Mesendoderm (in vitro differentiated cells): ENCODE measurements at regions not wholly inside any gene's neighbourhood (a gene's known extent, or its start where the extent isn't known, plus 50 kb on each side); places are given as distances from the start of the nearest gene placed in this dataset.

Experiments used
- DNase-seq: peaks from one replicate; pipeline ENCODE4 v3.0.0; 2013
- H2AK5ac ChIP-seq: 2 replicates; pipeline ENCODE4 v1.6.1; 2013; ENCODE audit warnings: low read length, inconsistent platforms
- H2BK120ac ChIP-seq: 2 replicates; pipeline ENCODE4 v1.6.1; 2013; ENCODE audit warnings: low read depth, mild to moderate bottlenecking, low read length, moderate library complexity, mixed read lengths
- H2BK15ac ChIP-seq: replicated peaks from 2 replicates; pipeline ENCODE4 v1.6.1; 2013; ENCODE audit warnings: low read depth, mild to moderate bottlenecking, moderate library complexity
- H2BK5ac ChIP-seq: 2 replicates; pipeline ENCODE4 v1.6.1; 2013; ENCODE audit warnings: low read length, inconsistent platforms
- H3K18ac ChIP-seq: 2 replicates; pipeline ENCODE4 v1.6.1; 2013; ENCODE audit warnings: mild to moderate bottlenecking, low read length, mixed read lengths
- H3K23ac ChIP-seq: one replicate; pipeline ENCODE4 v1.6.1; 2013; ENCODE audit warnings: low read length
- H3K27ac ChIP-seq: 2 replicates; pipeline ENCODE4 v1.5.1; 2013; ENCODE audit warnings: low read depth, mild to moderate bottlenecking, inconsistent platforms, low read length, moderate library complexity
- H3K27me3 ChIP-seq: 2 replicates; pipeline ENCODE4 v1.6.1; 2013; ENCODE audit warnings: low read length, control low read depth, mild to moderate bottlenecking, inconsistent platforms; ENCODE audit not compliant: insufficient read depth, poor library complexity
- H3K36me3 ChIP-seq: 2 replicates; pipeline ENCODE4 v1.6.1; 2013; ENCODE audit warnings: low read length, inconsistent platforms; ENCODE audit not compliant: control insufficient read depth, insufficient read depth
- H3K4ac ChIP-seq: one replicate; pipeline ENCODE4 v1.6.1; 2013; ENCODE audit warnings: low read depth, mild to moderate bottlenecking, low read length, moderate library complexity
- H3K4me1 ChIP-seq: 2 replicates; pipeline ENCODE4 v1.6.1; 2013; ENCODE audit warnings: low read depth, low read length, inconsistent platforms; ENCODE audit not compliant: control insufficient read depth
- H3K4me2 ChIP-seq: 2 replicates; pipeline ENCODE4 v1.6.1; 2013; ENCODE audit warnings: low read length
- H3K4me3 ChIP-seq: 2 replicates; pipeline ENCODE4 v1.5.1; 2013; ENCODE audit warnings: mild to moderate bottlenecking, low read length
- H3K56ac ChIP-seq: one replicate; pipeline ENCODE4 v1.6.1; 2013; ENCODE audit warnings: low read length
- H3K79me1 ChIP-seq: 2 replicates; pipeline ENCODE4 v1.6.1; 2013; ENCODE audit warnings: low read length, inconsistent platforms
- H3K79me2 ChIP-seq: 2 replicates; pipeline ENCODE4 v1.6.1; 2013; ENCODE audit warnings: mild to moderate bottlenecking, low read length; ENCODE audit not compliant: control insufficient read depth, insufficient read depth
- H3K9ac ChIP-seq: 2 replicates; pipeline ENCODE4 v1.6.1; 2013; ENCODE audit warnings: low read length, inconsistent platforms
- H4K5ac ChIP-seq: one replicate; pipeline ENCODE4 v1.6.1; 2013; ENCODE audit warnings: low read length
- H4K8ac ChIP-seq: one replicate; pipeline ENCODE4 v1.6.1; 2013; ENCODE audit warnings: low read depth, mild to moderate bottlenecking, control low read depth, low read length, moderate library complexity
- WGBS: extraction: QIAGEN DNeasy Blood & Tissue Kit; methylation state at CpG from one replicate; pipeline ENCODE4 v1.1.7; 2013; ENCODE audit warnings: low lambda C conversion rate, missing lambda C conversion rate; ENCODE audit not compliant: insufficient coverage; ENCODE audit errors: extremely low coverage; 5-methylcytosine and 5-hydroxymethylcytosine counted together

GRCh38 chr14:62123961-62124360 is 361.7 kb downstream of the SNAPC1 start:
- H2BK120ac ChIP-seq: no peak overlapping the region
- H2AK5ac ChIP-seq: no peak overlapping the region
- H3K36me3 ChIP-seq: no peaks in the 10 kb centered on the region
- no peak overlapping the region for H3K18ac ChIP-seq
- H3K79me1 ChIP-seq: no peaks in the 10 kb centered on the region
- H3K9ac ChIP-seq: no peak overlapping the region
- no peak overlapping the region for H3K56ac ChIP-seq
- H2BK5ac ChIP-seq: no peak overlapping the region
- WGBS: no CpG with 5 or more reads among the region's 2 CpGs
- no peak for DNase-seq
- H3K23ac ChIP-seq: no peak overlapping the region
- H4K8ac ChIP-seq: no peak overlapping the region
- no peak overlapping the region for H2BK15ac ChIP-seq
- H3K27ac ChIP-seq: no peak overlapping the region
- H4K5ac ChIP-seq: no peak overlapping the region
- H3K27me3 ChIP-seq: no peaks in the 10 kb centered on the region
- H3K79me2 ChIP-seq: no peaks in the 10 kb centered on the region
- no peaks in the 10 kb centered on the region for H3K4me1 ChIP-seq
- no peak overlapping the region for H3K4me3 ChIP-seq
- H3K4ac ChIP-seq: no peak overlapping the region
- no peak overlapping the region for H3K4me2 ChIP-seq

GRCh38 chr14:62125793-62126192 is 363.6 kb downstream of the SNAPC1 start:
- Histone ChIP-seq H4K8ac (no peak overlapping the region), H3K4me2 (no peak overlapping the region), H3K4me3 (no peak overlapping the region), H3K79me2 (no peaks in the 10 kb centered on the region), H2AK5ac (no peak overlapping the region), H3K79me1 (no peaks in the 10 kb centered on the region), H3K4ac (no peak overlapping the region), H3K23ac (no peak overlapping the region), H3K36me3 (no peaks in the 10 kb centered on the region), H2BK15ac (no peak overlapping the region), H3K18ac (no peak overlapping the region), H3K27me3 (no peaks in the 10 kb centered on the region), H4K5ac (no peak overlapping the region), H3K27ac (no peak overlapping the region), H2BK120ac (no peak overlapping the region), H3K9ac (no peak overlapping the region), H2BK5ac (no peak overlapping the region), H3K4me1 (no peaks in the 10 kb centered on the region), H3K56ac (no peak overlapping the region)
- no peak for DNase-seq

- Histone ChIP-seq H3K36me3 (no peaks in the 10 kb centered on the region), H3K4ac (no peak overlapping the region), H3K56ac (no peak overlapping the region), H2BK120ac (no peak overlapping the region), H3K79me1 (no peaks in the 10 kb centered on the region), H3K27me3 (no peaks in the 10 kb centered on the region), H3K4me3 (no peak overlapping the region), H3K9ac (no peak overlapping the region), H3K18ac (no peak overlapping the region), H3K4me1 (no peaks in the 10 kb centered on the region), H2AK5ac (no peak overlapping the region), H2BK5ac (no peak overlapping the region), H3K79me2 (no peaks in the 10 kb centered on the region), H4K8ac (no peak overlapping the region), H3K4me2 (no peak overlapping the region), H3K27ac (no peak overlapping the region), H2BK15ac (no peak overlapping the region), H4K5ac (no peak overlapping the region), H3K23ac (no peak overlapping the region)
- WGBS: no CpG with 5 or more reads among the region's 7 CpGs
- peak; percentile 65 for DNase-seq
Measured at GRCh38 chr14:62126879-62127478, 364.8 kb downstream of the SNAPC1 start.

GRCh38 chr14:62130441-62130840 is 368.2 kb downstream of the SNAPC1 start:
- Histone ChIP-seq H3K4me2 (no peak overlapping the region), H3K56ac (no peak overlapping the region), H3K27ac (no peak overlapping the region), H3K79me2 (no peaks in the 10 kb centered on the region), H3K36me3 (no peaks in the 10 kb centered on the region), H3K4ac (no peak overlapping the region), H2AK5ac (no peak overlapping the region), H3K23ac (no peak overlapping the region), H3K79me1 (no peaks in the 10 kb centered on the region), H2BK120ac (no peak overlapping the region), H3K27me3 (no peaks in the 10 kb centered on the region), H3K4me1 (no peaks in the 10 kb centered on the region), H4K5ac (no peak overlapping the region), H3K18ac (no peak overlapping the region), H2BK5ac (no peak overlapping the region), H4K8ac (no peak overlapping the region), H3K4me3 (no peak overlapping the region), H3K9ac (no peak overlapping the region), H2BK15ac (no peak overlapping the region)
- no peak for DNase-seq
- no CpG with 5 or more reads among the region's 4 CpGs for WGBS

GRCh38 chr14:62133776-62134550 is 371.7 kb downstream of the SNAPC1 start:
- Histone ChIP-seq H3K18ac (no peak overlapping the region), H3K27ac (no peak overlapping the region)
- WGBS: no CpG with 5 or more reads among the region's 1 CpG

GRCh38 chr14:62138593-62138992 is 376.4 kb downstream of the SNAPC1 start:
- H3K4me1 ChIP-seq: no peaks in the 10 kb centered on the region
- H4K8ac ChIP-seq: no peak overlapping the region
- no peaks in the 10 kb centered on the region for H3K79me1 ChIP-seq
- H3K4me2 ChIP-seq: no peak overlapping the region
- H3K23ac ChIP-seq: no peak overlapping the region
- H3K9ac ChIP-seq: no peak overlapping the region
- no peak overlapping the region for H3K27ac ChIP-seq
- no peak overlapping the region for H2BK120ac ChIP-seq
- H4K5ac ChIP-seq: no peak overlapping the region
- peak; percentile 44 for DNase-seq
- H2BK5ac ChIP-seq: no peak overlapping the region
- WGBS: no CpG with 5 or more reads among the region's 1 CpG
- no peaks in the 10 kb centered on the region for H3K27me3 ChIP-seq
- H3K79me2 ChIP-seq: no peaks in the 10 kb centered on the region
- no peak overlapping the region for H3K56ac ChIP-seq
- no peak overlapping the region for H3K18ac ChIP-seq
- no peak overlapping the region for H3K4me3 ChIP-seq
- no peak overlapping the region for H2BK15ac ChIP-seq
- no peak overlapping the region for H2AK5ac ChIP-seq
- no peak overlapping the region for H3K4ac ChIP-seq
- no peaks in the 10 kb centered on the region for H3K36me3 ChIP-seq

More at GRCh38 chr14:62133776-62134550, 371.7 kb downstream of the SNAPC1 start:
- no peak overlapping the region for H3K4ac ChIP-seq
- no peak overlapping the region for H3K4me3 ChIP-seq
- H3K4me1 ChIP-seq: no peaks in the 10 kb centered on the region
- no peak overlapping the region for H3K23ac ChIP-seq
- no peak overlapping the region for H3K9ac ChIP-seq
- no peak overlapping the region for H4K8ac ChIP-seq
- H2BK15ac ChIP-seq: no peak overlapping the region
- no peaks in the 10 kb centered on the region for H3K36me3 ChIP-seq
- no peaks in the 10 kb centered on the region for H3K27me3 ChIP-seq
- no peak overlapping the region for H3K56ac ChIP-seq
- H3K4me2 ChIP-seq: no peak overlapping the region
- H2BK120ac ChIP-seq: no peak overlapping the region
- no peak overlapping the region for H2BK5ac ChIP-seq
- no peaks in the 10 kb centered on the region for H3K79me2 ChIP-seq
- H3K79me1 ChIP-seq: no peaks in the 10 kb centered on the region
- H2AK5ac ChIP-seq: no peak overlapping the region
- DNase-seq: no peak
- no peak overlapping the region for H4K5ac ChIP-seq
